PC-3 (cell line): ENCODE measurements at regions not wholly inside any gene's neighbourhood (a gene's known extent, or its start where the extent isn't known, plus 50 kb on each side); places are given as distances from the start of the nearest gene placed in this dataset.

Source experiments
- ATAC-seq: fragments of 200-7000 bp; cut with Tn5 transposase; 2 replicates; pipeline ENCODE4 v1.9.1; 2020; ENCODE audit warnings: mild to moderate bottlenecking, moderate library complexity
- BruUV-seq: library from RNA; stranded (reverse); fragments of 400-500 nt; replicated peaks from 2 replicates; lab custom pipeline; 2021; lab: Mats Ljungman, UMichigan
- CTCF ChIA-PET: fragments of 300-600 bp; sonication (Branson Sonifier 250); formaldehyde crosslinking; loops from one replicate; lab custom pipeline; 2022; ENCODE audit warnings: antibody characterized with exemption; lab: Charles Lee
- POLR2A ChIA-PET: fragments of 300-600 bp; sonication (Branson Sonifier 250); formaldehyde crosslinking; loops from one replicate; lab custom pipeline; 2022; ENCODE audit warnings: antibody characterized with exemption; ENCODE audit not compliant: unreplicated experiment; lab: Charles Lee
- DNase-seq: peaks from one replicate; pipeline ENCODE4 v3.0.0-alpha.2; 2015
- H2AFZ ChIP-seq: fragments of 300-600 bp; sonication (generic); 2 replicates; pipeline ENCODE4 v1.6.0; 2016; ENCODE audit warnings: antibody characterized with exemption, low read length
- H3F3A ChIP-seq: fragments of 300-600 bp; sonication (generic); one replicate; pipeline ENCODE4 v1.6.0; 2017; ENCODE audit warnings: antibody characterized with exemption, low read length, control low read depth, mild to moderate bottlenecking; ENCODE audit not compliant: unreplicated experiment
- H3K27ac ChIP-seq: fragments of 300-600 bp; sonication (generic); 2 replicates; pipeline ENCODE4 v1.5.1; 2016; ENCODE audit warnings: mild to moderate bottlenecking, low read length
- H3K27me3 ChIP-seq: fragments of 300-600 bp; sonication (generic); 2 replicates; pipeline ENCODE4 v1.6.1; 2016; ENCODE audit warnings: low read length, mixed read lengths
- H3K36me3 ChIP-seq: fragments of 300-600 bp; sonication (generic); 2 replicates; pipeline ENCODE4 v1.6.1; 2016; ENCODE audit warnings: low read depth, mixed run types, low read length, mixed read lengths
- H3K4me1 ChIP-seq: fragments of 300-600 bp; sonication (generic); 2 replicates; pipeline ENCODE4 v1.5.1; 2016; ENCODE audit warnings: low read length; ENCODE audit not compliant: insufficient read depth
- H3K4me2 ChIP-seq: fragments of 300-600 bp; sonication (generic); 2 replicates; pipeline ENCODE4 v1.6.0; 2016; ENCODE audit warnings: low read length
- H3K4me3 ChIP-seq: fragments of 300-600 bp; sonication (generic); 2 replicates; pipeline ENCODE4 v1.5.1; 2016; ENCODE audit warnings: mild to moderate bottlenecking, low read length, mixed read lengths
- H3K79me2 ChIP-seq: fragments of 300-600 bp; sonication (generic); 2 replicates; pipeline ENCODE4 v1.6.1; 2017; ENCODE audit warnings: low read length, mixed read lengths
- H3K9ac ChIP-seq: fragments of 300-600 bp; sonication (generic); 2 replicates; pipeline ENCODE4 v1.6.0; 2016; ENCODE audit warnings: mild to moderate bottlenecking, low read length
- H3K9me2 ChIP-seq: fragments of 300-600 bp; sonication (generic); replicated peaks from 2 replicates; pipeline ENCODE4 v1.6.1; 2016; ENCODE audit warnings: mixed run types, low read length, mixed read lengths
- H3K9me3 ChIP-seq: fragments of 300-600 bp; sonication (generic); 2 replicates; pipeline ENCODE4 v1.6.1; 2016; ENCODE audit warnings: low read length, mixed read lengths
- H4K20me1 ChIP-seq: fragments of 300-600 bp; sonication (generic); 2 replicates; pipeline ENCODE4 v1.6.1; 2016; ENCODE audit warnings: low read length, mixed read lengths
- EZH2 ChIP-seq: fragments of 300-600 bp; sonication (generic); IDR thresholded peaks from one replicate; pipeline ENCODE4 v1.6.1; 2017; ENCODE audit warnings: antibody characterized with exemption, mild to moderate bottlenecking, low read length; ENCODE audit not compliant: unreplicated experiment
- EZH2phosphoT487 ChIP-seq: fragments of 300-600 bp; sonication (generic); IDR thresholded peaks from 2 replicates; pipeline ENCODE4 v1.6.1; 2018; ENCODE audit warnings: mild to moderate bottlenecking, antibody characterized with exemption, low read length, borderline replicate concordance
- intact Hi-C: fragments of 100-400 bp; cut with micrococcal nuclease; formaldehyde crosslinking; loops from 2 replicates; pipeline ENCODE4 v1.9.0; 2023
- TF ChIP-seq, protein P1 (sequence below): fragments of 300-600 bp; sonication (generic); conservative IDR thresholded peaks from 2 replicates; pipeline ENCODE4 v1.5.1; 2017; ENCODE audit warnings: antibody characterized with exemption, low read depth, mild to moderate bottlenecking, low read length

DNA sequence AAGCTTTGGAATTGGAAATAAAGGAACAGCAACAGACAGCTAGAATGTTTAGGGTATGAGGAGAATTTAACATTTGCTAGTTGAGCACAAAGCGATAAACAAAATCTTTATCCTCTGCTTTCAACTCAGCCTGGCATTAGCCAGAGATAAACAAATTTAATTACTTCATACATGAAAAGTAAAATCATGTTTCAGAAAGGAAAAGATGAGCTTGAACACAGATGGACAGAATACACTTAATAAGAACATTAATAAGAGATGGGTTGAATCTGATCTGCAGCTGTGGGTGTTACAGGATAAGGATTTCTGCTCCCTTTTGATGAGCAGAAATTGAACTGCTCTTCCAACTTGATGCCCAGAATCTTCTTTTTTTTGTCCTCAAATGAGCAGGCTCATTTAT lies 275.2 kb downstream of the CSNK1G3 start:
- no peak overlapping the region for H2AFZ ChIP-seq
- H3K36me3 ChIP-seq = no peaks in the 10 kb centered on the region
- H3K4me2 ChIP-seq = no peak overlapping the region
- no peaks in the 10 kb centered on the region for H3K9me2 ChIP-seq
- intact Hi-C loops = no loop called here
- H3K9ac ChIP-seq = no peak overlapping the region
- no peaks in the 10 kb centered on the region for H4K20me1 ChIP-seq
- no peaks in the 10 kb centered on the region for H3K27me3 ChIP-seq
- ChIA-PET CTCF (no interaction called here), POLR2A (interaction anchor here (0.5 kb wide), 1 partner anchor 13 kb away, joined by 3 read pairs; no protein-coding TSS in a partner anchor)
- no peaks in the 10 kb centered on the region; the same call in 1 of the 2 replicates for H3K9me3 ChIP-seq
- no peak overlapping the region for H3K4me3 ChIP-seq
- BruUV-seq = no TSS peak
- H3K27ac ChIP-seq = no peak overlapping the region
- H3K4me1 ChIP-seq = peaks cover 10% of the 10 kb centered on the region; the same call in 1 of the 2 replicates
- TF ChIP-seq, protein P1, sequence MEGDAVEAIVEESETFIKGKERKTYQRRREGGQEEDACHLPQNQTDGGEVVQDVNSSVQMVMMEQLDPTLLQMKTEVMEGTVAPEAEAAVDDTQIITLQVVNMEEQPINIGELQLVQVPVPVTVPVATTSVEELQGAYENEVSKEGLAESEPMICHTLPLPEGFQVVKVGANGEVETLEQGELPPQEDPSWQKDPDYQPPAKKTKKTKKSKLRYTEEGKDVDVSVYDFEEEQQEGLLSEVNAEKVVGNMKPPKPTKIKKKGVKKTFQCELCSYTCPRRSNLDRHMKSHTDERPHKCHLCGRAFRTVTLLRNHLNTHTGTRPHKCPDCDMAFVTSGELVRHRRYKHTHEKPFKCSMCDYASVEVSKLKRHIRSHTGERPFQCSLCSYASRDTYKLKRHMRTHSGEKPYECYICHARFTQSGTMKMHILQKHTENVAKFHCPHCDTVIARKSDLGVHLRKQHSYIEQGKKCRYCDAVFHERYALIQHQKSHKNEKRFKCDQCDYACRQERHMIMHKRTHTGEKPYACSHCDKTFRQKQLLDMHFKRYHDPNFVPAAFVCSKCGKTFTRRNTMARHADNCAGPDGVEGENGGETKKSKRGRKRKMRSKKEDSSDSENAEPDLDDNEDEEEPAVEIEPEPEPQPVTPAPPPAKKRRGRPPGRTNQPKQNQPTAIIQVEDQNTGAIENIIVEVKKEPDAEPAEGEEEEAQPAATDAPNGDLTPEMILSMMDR = no peak
- no peak for TF ChIP-seq EZH2
- no peaks in the 10 kb centered on the region for H3K79me2 ChIP-seq
- H3F3A ChIP-seq = no peaks in the 10 kb centered on the region
- no peak for ATAC-seq
- no peak for DNase-seq

GRCh38 chr5:123786411-123786810 lies 274.4 kb downstream of the CSNK1G3 start:
- DNase-seq = no peak
- Histone ChIP-seq H3K27ac (no peak overlapping the region), H3K27me3 (no peaks in the 10 kb centered on the region), H3K4me1 (peaks cover 10% of the 10 kb centered on the region; the same call in 1 of the 2 replicates), H3K36me3 (no peaks in the 10 kb centered on the region), H4K20me1 (no peaks in the 10 kb centered on the region), H2AFZ (no peak overlapping the region), H3F3A (no peaks in the 10 kb centered on the region), H3K9me3 (no peaks in the 10 kb centered on the region; the same call in 1 of the 2 replicates), H3K4me3 (no peak overlapping the region), H3K79me2 (no peaks in the 10 kb centered on the region), H3K4me2 (no peak overlapping the region), H3K9me2 (no peaks in the 10 kb centered on the region), H3K9ac (no peak overlapping the region)
- CTCF ChIA-PET = no interaction called here
- intact Hi-C loops = no loop called here
- POLR2A ChIA-PET = no interaction called here
- ATAC-seq = no peak
- no peak for TF ChIP-seq EZH2phosphoT487
- no peak for TF ChIP-seq EZH2
- TF ChIP-seq, protein P1 = no peak
- no TSS peak for BruUV-seq

GRCh38 chr5:123785162-123786071 lies 273.4 kb downstream of the CSNK1G3 start:
- H3K4me2 ChIP-seq = peak overlapping the region; percentile 39
- intact Hi-C loops = no loop called here
- DNase-seq (peak; percentile 66), ATAC-seq (peak; percentile 79)
- no peaks in the 10 kb centered on the region for H3F3A ChIP-seq
- TF ChIP-seq EZH2 (no peak), EZH2phosphoT487 (no peak)
- TF ChIP-seq, protein P1 = no peak
- H3K27me3 ChIP-seq = no peaks in the 10 kb centered on the region
- no peak overlapping the region for H3K4me3 ChIP-seq
- peaks cover 10% of the 10 kb centered on the region; the same call in 1 of the 2 replicates for H3K4me1 ChIP-seq
- no peak overlapping the region for H3K9ac ChIP-seq
- H3K36me3 ChIP-seq = no peaks in the 10 kb centered on the region
- H4K20me1 ChIP-seq = no peaks in the 10 kb centered on the region
- no peak overlapping the region for H2AFZ ChIP-seq
- no peaks in the 10 kb centered on the region for H3K79me2 ChIP-seq
- BruUV-seq = no TSS peak
- H3K9me3 ChIP-seq = no peaks in the 10 kb centered on the region; the same call in 1 of the 2 replicates
- no peaks in the 10 kb centered on the region for H3K9me2 ChIP-seq
- POLR2A ChIA-PET = no interaction called here
- CTCF ChIA-PET = no interaction called here
- no peak overlapping the region for H3K27ac ChIP-seq
